ENCODE measurements at regions not wholly inside any gene's neighbourhood (a gene's known extent, or its start where the extent isn't known, plus 50 kb on each side); places are given as distances from the start of the nearest gene placed in this dataset.

- Histone ChIP-seq H2AFZ (ENCODE audit: low read depth, low read length) (no peak overlapping the region), H4K20me1 (ENCODE audit: insufficient read depth, low read length) (no peaks in the 10 kb centered on the region), H3K4me2 (ENCODE audit: low read length) (no peak overlapping the region), H3K27ac (ENCODE audit: low read depth, low read length) (no peak overlapping the region), H3K4me1 (ENCODE audit: insufficient read depth, low read length) (no peaks in the 10 kb centered on the region), H3K9me3 (ENCODE audit: insufficient read depth, low read depth, low read length) (no peaks in the 10 kb centered on the region), H3K4me3 (ENCODE audit: insufficient read depth, low read depth, low read length) (no peak overlapping the region), H3K9ac (ENCODE audit: low read length) (no peak overlapping the region), H3K27me3 (ENCODE audit: insufficient read depth, low read length) (no peaks in the 10 kb centered on the region), H3K79me2 (ENCODE audit: insufficient read depth, low read length) (no peaks in the 10 kb centered on the region), H3K36me3 (ENCODE audit: insufficient read depth, low read length) (no peaks in the 10 kb centered on the region)
- Mint-ChIP-seq H3K4me3 (ENCODE audit: unreplicated experiment) (no peak overlapping the region), H3K4me1 (ENCODE audit: low read depth, unreplicated experiment) (no peaks in the 10 kb centered on the region), H3K27ac (ENCODE audit: unreplicated experiment) (no peak overlapping the region), H3K9me3 (ENCODE audit: unreplicated experiment) (no peaks in the 10 kb centered on the region), H3K27me3 (ENCODE audit: low read depth, unreplicated experiment) (no peaks in the 10 kb centered on the region), H3K36me3 (ENCODE audit: low read depth, unreplicated experiment) (no peaks in the 10 kb centered on the region)
- no peak for DNase-seq (ENCODE audit: low read depth)
- no peak for FAIRE-seq
- TF ChIP-seq, protein P1, sequence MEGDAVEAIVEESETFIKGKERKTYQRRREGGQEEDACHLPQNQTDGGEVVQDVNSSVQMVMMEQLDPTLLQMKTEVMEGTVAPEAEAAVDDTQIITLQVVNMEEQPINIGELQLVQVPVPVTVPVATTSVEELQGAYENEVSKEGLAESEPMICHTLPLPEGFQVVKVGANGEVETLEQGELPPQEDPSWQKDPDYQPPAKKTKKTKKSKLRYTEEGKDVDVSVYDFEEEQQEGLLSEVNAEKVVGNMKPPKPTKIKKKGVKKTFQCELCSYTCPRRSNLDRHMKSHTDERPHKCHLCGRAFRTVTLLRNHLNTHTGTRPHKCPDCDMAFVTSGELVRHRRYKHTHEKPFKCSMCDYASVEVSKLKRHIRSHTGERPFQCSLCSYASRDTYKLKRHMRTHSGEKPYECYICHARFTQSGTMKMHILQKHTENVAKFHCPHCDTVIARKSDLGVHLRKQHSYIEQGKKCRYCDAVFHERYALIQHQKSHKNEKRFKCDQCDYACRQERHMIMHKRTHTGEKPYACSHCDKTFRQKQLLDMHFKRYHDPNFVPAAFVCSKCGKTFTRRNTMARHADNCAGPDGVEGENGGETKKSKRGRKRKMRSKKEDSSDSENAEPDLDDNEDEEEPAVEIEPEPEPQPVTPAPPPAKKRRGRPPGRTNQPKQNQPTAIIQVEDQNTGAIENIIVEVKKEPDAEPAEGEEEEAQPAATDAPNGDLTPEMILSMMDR (IDR thresholded peaks at IDR 0.05; ENCODE audit: insufficient read depth, low read depth, low read length): no peak
- TF ChIP-seq EZH2 (IDR thresholded peaks at IDR 0.05; ENCODE audit: insufficient read depth, low read length): no peak
Observed at GRCh38 chr11:39221550-39222138, 2237.8 kb downstream of the LRRC4C start.

DNA sequence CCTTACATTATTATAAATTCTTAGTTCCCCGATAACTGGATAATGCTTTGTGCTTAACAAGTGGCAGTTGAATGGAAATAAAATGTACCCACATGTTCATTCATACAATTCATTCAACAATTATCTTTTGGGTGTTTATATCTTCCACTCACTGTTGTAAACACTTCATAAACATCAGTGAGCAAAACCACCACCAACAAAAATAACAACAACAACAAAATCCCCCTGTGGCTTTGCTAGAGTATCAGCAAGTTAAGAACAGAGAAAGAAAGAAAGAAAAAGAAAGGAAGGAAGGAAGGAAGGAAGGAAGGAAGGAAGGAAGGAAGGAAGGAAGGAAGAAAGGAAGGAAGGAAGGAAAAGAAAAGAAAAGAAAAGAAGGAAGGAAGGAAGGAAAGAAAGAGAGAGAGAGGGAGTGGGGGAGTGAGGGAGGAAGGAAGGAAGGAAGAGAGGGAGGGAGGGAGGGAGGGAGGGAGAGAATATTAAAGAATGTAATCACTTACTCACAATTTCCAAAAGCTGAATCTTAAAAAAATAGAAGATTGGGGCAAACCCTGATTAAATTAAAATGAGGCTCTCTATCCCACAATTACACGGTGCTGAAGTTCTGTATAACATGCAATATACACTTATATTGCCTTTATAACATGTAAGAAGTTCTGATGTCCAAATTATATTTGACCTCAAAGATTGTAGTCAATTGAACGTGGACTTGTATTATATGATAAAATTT lies 2238.8 kb downstream of the LRRC4C start:
- Mint-ChIP-seq H3K9me3 (ENCODE audit: unreplicated experiment) (no peaks in the 10 kb centered on the region), H3K27ac (ENCODE audit: unreplicated experiment) (no peak overlapping the region), H3K4me1 (ENCODE audit: low read depth, unreplicated experiment) (no peaks in the 10 kb centered on the region), H3K4me3 (ENCODE audit: unreplicated experiment) (no peak overlapping the region), H3K27me3 (ENCODE audit: low read depth, unreplicated experiment) (no peaks in the 10 kb centered on the region), H3K36me3 (ENCODE audit: low read depth, unreplicated experiment) (no peaks in the 10 kb centered on the region)
- no peak overlapping the region for H3K4me3 ChIP-seq (ENCODE audit: insufficient read depth, low read depth, low read length)
- no peak overlapping the region for H3K9ac ChIP-seq (ENCODE audit: low read length)
- no peak overlapping the region for H3K4me2 ChIP-seq (ENCODE audit: low read length)
- H3K79me2 ChIP-seq (ENCODE audit: insufficient read depth, low read length): no peaks in the 10 kb centered on the region
- H3K27me3 ChIP-seq (ENCODE audit: insufficient read depth, low read length): no peaks in the 10 kb centered on the region
- no peaks in the 10 kb centered on the region for H4K20me1 ChIP-seq (ENCODE audit: insufficient read depth, low read length)
- no peaks in the 10 kb centered on the region for H3K4me1 ChIP-seq (ENCODE audit: insufficient read depth, low read length)
- no peak for DNase-seq (ENCODE audit: low read depth)
- FAIRE-seq: no peak
- no peaks in the 10 kb centered on the region for H3K9me3 ChIP-seq (ENCODE audit: insufficient read depth, low read depth, low read length)
- no peak overlapping the region for H3K27ac ChIP-seq (ENCODE audit: low read depth, low read length)
- H2AFZ ChIP-seq (ENCODE audit: low read depth, low read length): no peak overlapping the region
- no peak for TF ChIP-seq EZH2 (IDR thresholded peaks at IDR 0.05; ENCODE audit: insufficient read depth, low read length)
- TF ChIP-seq, protein P1 (IDR thresholded peaks at IDR 0.05; ENCODE audit: insufficient read depth, low read depth, low read length): no peak
- no peaks in the 10 kb centered on the region for H3K36me3 ChIP-seq (ENCODE audit: insufficient read depth, low read length)

GRCh38 chr11:39220069-39220468 lies 2239.4 kb downstream of the LRRC4C start:
- no peak overlapping the region for H3K27ac Mint-ChIP-seq (ENCODE audit: unreplicated experiment)
- Histone ChIP-seq H3K4me1 (ENCODE audit: insufficient read depth, low read length) (no peaks in the 10 kb centered on the region), H3K9me3 (ENCODE audit: insufficient read depth, low read depth, low read length) (no peaks in the 10 kb centered on the region), H2AFZ (ENCODE audit: low read depth, low read length) (no peak overlapping the region), H3K36me3 (ENCODE audit: insufficient read depth, low read length) (no peaks in the 10 kb centered on the region), H3K79me2 (ENCODE audit: insufficient read depth, low read length) (no peaks in the 10 kb centered on the region), H3K27me3 (ENCODE audit: insufficient read depth, low read length) (no peaks in the 10 kb centered on the region), H4K20me1 (ENCODE audit: insufficient read depth, low read length) (no peaks in the 10 kb centered on the region), H3K27ac (ENCODE audit: low read depth, low read length) (no peak overlapping the region), H3K4me3 (ENCODE audit: insufficient read depth, low read depth, low read length) (no peak overlapping the region), H3K4me2 (ENCODE audit: low read length) (no peak overlapping the region), H3K9ac (ENCODE audit: low read length) (no peak overlapping the region)
- H3K36me3 Mint-ChIP-seq (ENCODE audit: low read depth, unreplicated experiment): no peaks in the 10 kb centered on the region
- no peak for DNase-seq (ENCODE audit: low read depth)
- no peak for FAIRE-seq
- no peak overlapping the region for H3K4me3 Mint-ChIP-seq (ENCODE audit: unreplicated experiment)
- no peaks in the 10 kb centered on the region for H3K9me3 Mint-ChIP-seq (ENCODE audit: unreplicated experiment)
- TF ChIP-seq, protein P1 (IDR thresholded peaks at IDR 0.05; ENCODE audit: insufficient read depth, low read depth, low read length): no peak
- TF ChIP-seq EZH2 (IDR thresholded peaks at IDR 0.05; ENCODE audit: insufficient read depth, low read length): no peak
- H3K27me3 Mint-ChIP-seq (ENCODE audit: low read depth, unreplicated experiment): no peaks in the 10 kb centered on the region
- H3K4me1 Mint-ChIP-seq (ENCODE audit: low read depth, unreplicated experiment): no peaks in the 10 kb centered on the region
